Stomach (tissue), 8 donors: ENCODE measurements at regions not wholly inside any gene's neighbourhood (a gene's known extent, or its start where the extent isn't known, plus 50 kb on each side); places are given as distances from the start of the nearest gene placed in this dataset.

ENCODE experiments used
- DNase-seq, 2 donors: peaks; one replicate each; pipeline versions ENCODE4 v3.0.0 to v3.0.0-alpha.2; 2013 to 2019
- H3K27ac ChIP-seq, 5 donors: fragments of 200-600 bp in 4 of 5; sonication (generic) in 4 of 5; one replicate each; pipeline ENCODE4 v1.5.1; 2013 to 2019; ENCODE audit warnings: mild to moderate bottlenecking in 1 of 5, moderate library complexity in 1 of 5
- H3K27me3 ChIP-seq, 3 donors: fragments of 200-600 bp; sonication (generic); one replicate each; pipeline ENCODE4 v1.5.1; 2017 to 2019; ENCODE audit warnings: mixed run types in 1 of 3
- H3K36me3 ChIP-seq, 4 donors: fragments of 200-600 bp; sonication (generic); 1 replicate in 3 of 4; 2 replicates in 1 of 4; pipeline ENCODE4 v1.5.1; 2016 to 2019
- H3K4me1 ChIP-seq, 4 donors: fragments of 200-600 bp; sonication (generic); one replicate each; pipeline ENCODE4 v1.5.1; 2016 to 2019
- H3K4me3 ChIP-seq, 4 donors: fragments of 200-600 bp; sonication (generic) in 3 of 4; one replicate each; pipeline ENCODE4 v1.5.1; 2016 to 2019; ENCODE audit warnings: mild to moderate bottlenecking in 1 of 4
- H3K9me3 ChIP-seq, 4 donors: fragments of 200-600 bp; sonication (generic); one replicate each; pipeline ENCODE4 v1.5.1; 2016 to 2019
- CTCF ChIP-seq, 7 experiments: fragments of 450-650 bp in 4 of 7; fragments of 200-600 bp in 3 of 7; sonication (generic) in 3 of 7; IDR thresholded peaks; one replicate each; pipeline ENCODE4 v1.5.1; 2016 to 2019; ENCODE audit warnings: antibody characterized with exemption in 7 of 7, control low read depth in 2 of 7, mild to moderate bottlenecking in 1 of 7
- EP300 ChIP-seq: sonication (generic); formaldehyde crosslinking; IDR thresholded peaks from one replicate; pipeline ENCODE4 v1.6.1; 2017; ENCODE audit warnings: antibody characterized with exemption
- POLR2A ChIP-seq, 4 donors: fragments of 450-650 bp; IDR thresholded peaks; one replicate each; pipeline ENCODE4 v1.6.1; 2016; ENCODE audit warnings: antibody characterized with exemption in 4 of 4, control low read depth in 2 of 4, mild to moderate bottlenecking in 1 of 4, moderate library complexity in 1 of 4
- POLR2AphosphoS5 ChIP-seq, 3 donors: sonication (generic); formaldehyde crosslinking; IDR thresholded peaks; one replicate each; pipeline ENCODE4 v1.6.1; 2016; ENCODE audit warnings: antibody characterized with exemption in 3 of 3
- WGBS, 5 donors: extraction: QIAGEN DNeasy Blood & Tissue Kit in 3 of 5; methylation state at CpG; one replicate each; pipeline versions ENCODE4 v1.1.5 to v1.1.7; 2013 to 2018; 5-methylcytosine and 5-hydroxymethylcytosine counted together
- intact Hi-C: fragments of 100-400 bp; cut with DNase I; formaldehyde crosslinking; loops from one replicate; pipeline ENCODE4 v1.15.1; 2023; ENCODE audit warnings: low total_unique reads
- donor health status: healthy with polysubstance abuse.
- donor health status: Bipolar disorder and iron deficiency.
- donor health status: healthy.

GRCh38 chr1:43108080-43108479 is 64.0 kb downstream of the EBNA1BP2 start:
- no peak overlapping the region for H3K27ac ChIP-seq
- no peaks in the 10 kb centered on the region for H3K27me3 ChIP-seq
- TF ChIP-seq CTCF (IDR thresholded peaks at IDR 0.05) = no peak
- TF ChIP-seq POLR2A (IDR thresholded peaks at IDR 0.05) = no peak
- TF ChIP-seq EP300 = no peak
- TF ChIP-seq POLR2AphosphoS5 (IDR thresholded peaks at IDR 0.05) = no peak
- H3K4me3 ChIP-seq = no peak overlapping the region
- H3K9me3 ChIP-seq = peaks cover 3 to 21% (median 13%) of the 10 kb centered on the region in 4 donors
- no peaks in the 10 kb centered on the region for H3K36me3 ChIP-seq
- 53 to 92% (median 76%) methylated on average over 3 of the region's 3 CpGs for WGBS, 5 donors
- H3K4me1 ChIP-seq = no peaks in the 10 kb centered on the region
- intact Hi-C loops = no loop called here
- no peak for DNase-seq

GRCh38 chr1:43107664-43108063 is 64.4 kb downstream of the EBNA1BP2 start:
- no peaks in the 10 kb centered on the region for H3K27me3 ChIP-seq
- H3K27ac ChIP-seq = no peak overlapping the region
- TF ChIP-seq EP300 (no peak), POLR2AphosphoS5 (IDR thresholded peaks at IDR 0.05) (no peak), POLR2A (IDR thresholded peaks at IDR 0.05) (no peak), CTCF (IDR thresholded peaks at IDR 0.05) (no peak)
- H3K36me3 ChIP-seq = no peaks in the 10 kb centered on the region
- H3K4me3 ChIP-seq = no peak overlapping the region
- intact Hi-C loops = no loop called here
- WGBS, 5 donors = 88 to 98% (median 96%) methylated on average over 10 to 19 of the region's 19 CpGs
- peaks cover 3 to 21% (median 13%) of the 10 kb centered on the region in 4 donors for H3K9me3 ChIP-seq
- DNase-seq = no peak
- no peaks in the 10 kb centered on the region for H3K4me1 ChIP-seq

GRCh38 chr1:43104027-43104763 is 67.9 kb downstream of the EBNA1BP2 start:
- Histone ChIP-seq H3K4me3 (no peak overlapping the region), H3K27ac (no peak overlapping the region), H3K36me3 (no peaks in the 10 kb centered on the region), H3K9me3 (peaks cover 0 to 18% (median 5%) of the 10 kb centered on the region in 4 donors), H3K27me3 (no peaks in the 10 kb centered on the region), H3K4me1 (no peaks in the 10 kb centered on the region)
- no peak for DNase-seq
- intact Hi-C loops = no loop called here
- 85 to 96% (median 89%) methylated on average over 3 of the region's 3 CpGs for WGBS, 5 donors
- no peak for TF ChIP-seq EP300
- no peak for TF ChIP-seq CTCF (IDR thresholded peaks at IDR 0.05)
- no peak for TF ChIP-seq POLR2AphosphoS5 (IDR thresholded peaks at IDR 0.05)
- TF ChIP-seq POLR2A (IDR thresholded peaks at IDR 0.05) = no peak

GRCh38 chr1:43101061-43101460 is 71.0 kb downstream of the EBNA1BP2 start:
- DNase-seq = no peak
- no peaks in the 10 kb centered on the region for H3K4me1 ChIP-seq
- TF ChIP-seq CTCF (IDR thresholded peaks at IDR 0.05) = no peak
- TF ChIP-seq EP300 = no peak
- TF ChIP-seq POLR2AphosphoS5 (IDR thresholded peaks at IDR 0.05) = no peak
- no peak for TF ChIP-seq POLR2A (IDR thresholded peaks at IDR 0.05)
- no peaks in the 10 kb centered on the region for H3K36me3 ChIP-seq
- intact Hi-C loops = no loop called here
- 68 to 89% (median 81%) methylated on average over 2 of the region's 2 CpGs for WGBS, 5 donors
- H3K27ac ChIP-seq = no peak overlapping the region
- H3K27me3 ChIP-seq = no peaks in the 10 kb centered on the region
- H3K4me3 ChIP-seq = no peak overlapping the region
- H3K9me3 ChIP-seq = peaks cover 0 to 12% (median 0%) of the 10 kb centered on the region in 4 donors
